Activated naive CD4-positive, alpha-beta T cell treated with anti-CD3 and anti-CD28 coated beads for 36 hours (primary cell): ENCODE measurements at regions not wholly inside any gene's neighbourhood (a gene's known extent, or its start where the extent isn't known, plus 50 kb on each side); places are given as distances from the start of the nearest gene placed in this dataset.

Experiments used
- CTCF ChIA-PET: fragments of 350-600 bp; sonication (Branson Sonifier 250); formaldehyde crosslinking; loops from one replicate; lab custom pipeline; 2021; ENCODE audit warnings: antibody characterized with exemption; lab: Charles Lee
- DNase-seq: peaks from one replicate; pipeline ENCODE4 v3.0.0-alpha.2; 2020
- H3K27ac Mint-ChIP-seq: one replicate; pipeline ENCODE4 v1.8.0; 2021; ENCODE audit warnings: mild to moderate bottlenecking, mixed read lengths
- H3K27me3 Mint-ChIP-seq: one replicate; pipeline ENCODE4 v1.8.0; 2021; ENCODE audit warnings: low read depth, mixed read lengths
- H3K36me3 Mint-ChIP-seq: one replicate; pipeline ENCODE4 v1.8.0; 2021; ENCODE audit warnings: low read depth, mixed read lengths
- H3K4me1 Mint-ChIP-seq: one replicate; pipeline ENCODE4 v1.8.0; 2021; ENCODE audit warnings: low read depth, mixed read lengths
- H3K4me3 Mint-ChIP-seq: one replicate; pipeline ENCODE4 v1.8.0; 2021; ENCODE audit warnings: mild to moderate bottlenecking, moderate library complexity, mixed read lengths
- H3K9me3 Mint-ChIP-seq: one replicate; pipeline ENCODE4 v1.8.0; 2021; ENCODE audit warnings: mixed read lengths
- intact Hi-C: fragments of 100-400 bp; cut with micrococcal nuclease; formaldehyde crosslinking; loops from one replicate; pipeline ENCODE4 v1.15.1; 2023

GRCh38 chr4:138573246-138573645, 331.1 kb upstream of the SLC7A11 start:
- H3K36me3 Mint-ChIP-seq: no peaks in the 10 kb centered on the region
- no peaks in the 10 kb centered on the region for H3K4me1 Mint-ChIP-seq
- peaks cover 17% of the 10 kb centered on the region for H3K9me3 Mint-ChIP-seq
- no peak overlapping the region for H3K4me3 Mint-ChIP-seq
- CTCF ChIA-PET: no interaction called here
- DNase-seq: no peak
- H3K27ac Mint-ChIP-seq: no peak overlapping the region
- intact Hi-C loops: no loop called here
- no peaks in the 10 kb centered on the region for H3K27me3 Mint-ChIP-seq

DNA sequence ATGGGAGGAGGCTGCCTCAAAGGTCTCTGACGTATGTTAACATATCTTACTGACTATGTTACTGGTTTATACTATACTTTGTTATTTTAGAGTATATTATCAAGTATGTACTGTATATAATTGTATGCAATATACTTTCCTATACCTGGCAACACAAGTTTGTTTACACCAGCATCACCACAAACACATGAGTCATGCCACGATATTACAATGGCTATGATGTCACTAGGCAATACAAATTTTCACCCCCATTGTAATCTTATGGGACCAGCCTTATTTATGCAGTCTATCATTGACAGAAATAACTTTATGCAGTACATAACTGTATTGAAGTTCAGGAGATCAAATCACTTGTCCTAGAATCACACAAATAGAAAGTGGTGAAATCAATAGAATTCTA, 329.9 kb upstream of the SLC7A11 start:
- Mint-ChIP-seq H3K4me3 (no peak overlapping the region), H3K36me3 (no peaks in the 10 kb centered on the region), H3K27me3 (no peaks in the 10 kb centered on the region), H3K4me1 (no peaks in the 10 kb centered on the region), H3K27ac (no peak overlapping the region), H3K9me3 (peaks cover 6% of the 10 kb centered on the region)
- no peak for DNase-seq
- CTCF ChIA-PET: no interaction called here
- intact Hi-C loops: no loop called here

GRCh38 chr4:138567696-138568095, 325.5 kb upstream of the SLC7A11 start:
- Mint-ChIP-seq H3K4me3 (no peak overlapping the region), H3K27ac (no peak overlapping the region), H3K27me3 (no peaks in the 10 kb centered on the region), H3K36me3 (no peaks in the 10 kb centered on the region), H3K9me3 (no peaks in the 10 kb centered on the region), H3K4me1 (no peaks in the 10 kb centered on the region)
- intact Hi-C loops: no loop called here
- no peak for DNase-seq
- CTCF ChIA-PET: no interaction called here

DNA sequence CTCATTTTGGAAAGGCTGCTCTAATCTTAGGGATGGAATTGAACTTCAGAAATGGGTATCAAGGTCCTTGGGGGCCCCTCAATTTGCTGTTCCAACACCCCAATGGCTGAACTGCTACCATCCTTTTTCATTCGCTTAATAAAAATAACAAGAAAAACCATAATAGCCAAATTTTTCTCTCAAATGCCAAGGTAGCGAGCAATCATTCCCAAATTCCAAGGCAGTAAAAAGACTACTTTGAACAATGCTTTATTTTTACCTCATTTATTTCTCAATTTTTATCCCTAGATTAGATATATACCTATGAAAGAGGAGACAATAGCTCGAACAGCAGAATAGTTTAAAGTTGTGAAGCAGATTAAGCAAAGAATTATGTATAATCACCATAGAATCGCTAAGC, 323.4 kb upstream of the SLC7A11 start:
- Mint-ChIP-seq H3K36me3 (no peaks in the 10 kb centered on the region), H3K27me3 (no peaks in the 10 kb centered on the region), H3K4me1 (no peaks in the 10 kb centered on the region), H3K27ac (no peak overlapping the region), H3K9me3 (no peaks in the 10 kb centered on the region), H3K4me3 (no peak overlapping the region)
- intact Hi-C loops: no loop called here
- CTCF ChIA-PET: no interaction called here
- DNase-seq: no peak

DNA sequence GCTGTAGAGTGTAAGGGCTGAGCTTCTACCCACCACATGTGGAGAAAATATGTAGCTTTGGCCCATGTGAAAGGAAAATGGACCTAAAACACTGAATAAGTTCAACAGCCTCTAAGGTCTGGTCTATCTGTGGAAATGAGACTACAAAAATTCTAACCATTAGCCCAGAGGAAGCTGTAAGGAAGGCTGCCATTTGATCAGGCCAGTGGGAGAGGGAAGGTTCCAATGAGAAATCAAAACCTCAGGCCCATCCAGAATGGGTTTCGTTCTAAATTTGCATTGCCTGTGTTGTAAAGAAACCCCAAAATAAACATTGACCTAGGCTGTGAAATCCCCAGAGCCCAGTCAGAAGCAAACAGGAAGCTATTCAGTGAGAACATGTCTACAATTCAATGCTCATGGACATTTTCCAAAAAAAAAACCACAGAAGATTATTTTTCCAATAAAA, 320.4 kb upstream of the SLC7A11 start:
- CTCF ChIA-PET: no interaction called here
- intact Hi-C loops: no loop called here
- Mint-ChIP-seq H3K4me1 (no peaks in the 10 kb centered on the region), H3K27me3 (no peaks in the 10 kb centered on the region), H3K4me3 (no peak overlapping the region), H3K36me3 (no peaks in the 10 kb centered on the region), H3K9me3 (no peaks in the 10 kb centered on the region), H3K27ac (no peak overlapping the region)
- DNase-seq: no peak

GRCh38 chr4:138561906-138562305, 319.8 kb upstream of the SLC7A11 start:
- intact Hi-C loops: no loop called here
- no peaks in the 10 kb centered on the region for H3K36me3 Mint-ChIP-seq
- CTCF ChIA-PET: interaction anchor here (0.6 kb wide), 1 partner anchor 356 kb away, joined by 3 read pairs; no protein-coding TSS in a partner anchor
- H3K27ac Mint-ChIP-seq: no peak overlapping the region
- H3K4me3 Mint-ChIP-seq: no peak overlapping the region
- no peaks in the 10 kb centered on the region for H3K27me3 Mint-ChIP-seq
- H3K9me3 Mint-ChIP-seq: no peaks in the 10 kb centered on the region
- no peak for DNase-seq
- no peaks in the 10 kb centered on the region for H3K4me1 Mint-ChIP-seq

- H3K9me3 Mint-ChIP-seq: no peaks in the 10 kb centered on the region
- no peaks in the 10 kb centered on the region for H3K36me3 Mint-ChIP-seq
- H3K4me3 Mint-ChIP-seq: no peak overlapping the region
- intact Hi-C loops: no loop called here
- H3K27me3 Mint-ChIP-seq: no peaks in the 10 kb centered on the region
- no peak for DNase-seq
- CTCF ChIA-PET: no interaction called here
- H3K4me1 Mint-ChIP-seq: no peaks in the 10 kb centered on the region
- no peak overlapping the region for H3K27ac Mint-ChIP-seq
These were observed 319.2 kb upstream of the SLC7A11 start for GRCh38 chr4:138561276-138561880.

DNA sequence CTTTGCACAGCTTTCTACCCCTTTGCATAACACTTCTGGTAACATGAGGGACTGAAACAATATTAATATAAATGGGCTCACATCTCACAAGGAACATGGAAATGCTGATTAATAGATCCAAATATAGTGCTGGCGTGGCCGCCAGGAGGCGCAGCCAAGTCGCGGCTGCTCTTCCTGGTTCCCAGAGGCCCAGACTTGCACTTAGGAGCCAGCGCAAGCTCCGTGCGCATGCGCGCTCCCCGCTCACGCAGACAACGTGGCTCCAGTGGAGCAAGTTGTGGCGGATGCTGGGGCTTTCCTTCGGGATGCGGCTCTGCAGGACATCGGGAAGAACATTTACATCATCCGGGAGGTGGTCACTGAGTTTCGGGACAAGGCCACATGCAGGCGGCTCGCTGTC, 318.3 kb upstream of the SLC7A11 start:
- no peaks in the 10 kb centered on the region for H3K9me3 Mint-ChIP-seq
- intact Hi-C loops: no loop called here
- DNase-seq: no peak
- no peaks in the 10 kb centered on the region for H3K36me3 Mint-ChIP-seq
- H3K4me3 Mint-ChIP-seq: no peak overlapping the region
- H3K4me1 Mint-ChIP-seq: no peaks in the 10 kb centered on the region
- no peaks in the 10 kb centered on the region for H3K27me3 Mint-ChIP-seq
- CTCF ChIA-PET: no interaction called here
- no peak overlapping the region for H3K27ac Mint-ChIP-seq

DNA sequence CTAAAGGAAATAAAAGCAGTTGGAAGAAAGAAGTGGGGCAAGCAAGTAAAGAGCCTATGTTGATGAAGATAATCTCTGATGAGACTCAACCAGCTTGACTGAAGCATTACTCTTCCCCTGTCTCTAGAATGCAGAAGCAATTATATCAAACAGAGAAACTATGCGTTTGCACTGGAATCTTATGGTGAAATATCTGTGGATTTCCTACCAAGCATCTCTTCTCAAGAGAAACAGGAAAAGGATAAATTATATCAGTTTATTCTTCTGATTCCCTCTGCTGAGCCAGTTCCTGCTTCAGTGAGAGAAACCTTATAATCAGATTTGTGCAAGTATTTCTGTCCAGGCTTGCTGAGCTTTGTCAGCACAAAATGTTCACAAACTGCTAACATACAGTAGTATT, 316.7 kb upstream of the SLC7A11 start:
- CTCF ChIA-PET: no interaction called here
- no peak overlapping the region for H3K27ac Mint-ChIP-seq
- no peaks in the 10 kb centered on the region for H3K9me3 Mint-ChIP-seq
- intact Hi-C loops: no loop called here
- no peaks in the 10 kb centered on the region for H3K36me3 Mint-ChIP-seq
- no peak for DNase-seq
- no peaks in the 10 kb centered on the region for H3K27me3 Mint-ChIP-seq
- no peaks in the 10 kb centered on the region for H3K4me1 Mint-ChIP-seq
- H3K4me3 Mint-ChIP-seq: no peak overlapping the region

DNA sequence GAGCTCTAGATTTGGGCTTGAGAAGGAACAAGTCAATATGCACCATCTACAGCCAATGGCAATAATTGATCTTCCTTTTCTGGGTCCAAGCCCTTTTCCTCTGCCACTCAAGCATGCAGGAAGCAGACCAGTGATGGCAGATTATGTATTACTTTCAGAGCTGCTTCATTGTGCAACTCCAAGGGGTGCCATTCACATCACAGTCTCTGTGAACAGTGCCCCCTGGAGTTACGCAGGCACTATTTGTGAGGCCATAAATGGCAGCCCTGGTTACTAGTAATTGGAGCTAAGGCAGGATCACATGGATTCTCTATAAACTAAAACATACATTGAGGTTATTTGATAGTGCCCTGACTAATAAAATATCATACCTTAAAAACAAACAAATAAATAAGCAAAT, 313.4 kb upstream of the SLC7A11 start:
- no peaks in the 10 kb centered on the region for H3K36me3 Mint-ChIP-seq
- no peak overlapping the region for H3K27ac Mint-ChIP-seq
- H3K27me3 Mint-ChIP-seq: no peaks in the 10 kb centered on the region
- no peak for DNase-seq
- intact Hi-C loops: no loop called here
- no peaks in the 10 kb centered on the region for H3K4me1 Mint-ChIP-seq
- H3K4me3 Mint-ChIP-seq: no peak overlapping the region
- H3K9me3 Mint-ChIP-seq: peaks cover 1% of the 10 kb centered on the region
- CTCF ChIA-PET: interaction anchor here (0.6 kb wide), 1 partner anchor 25 kb away, joined by 3 read pairs; no protein-coding TSS in a partner anchor

DNA sequence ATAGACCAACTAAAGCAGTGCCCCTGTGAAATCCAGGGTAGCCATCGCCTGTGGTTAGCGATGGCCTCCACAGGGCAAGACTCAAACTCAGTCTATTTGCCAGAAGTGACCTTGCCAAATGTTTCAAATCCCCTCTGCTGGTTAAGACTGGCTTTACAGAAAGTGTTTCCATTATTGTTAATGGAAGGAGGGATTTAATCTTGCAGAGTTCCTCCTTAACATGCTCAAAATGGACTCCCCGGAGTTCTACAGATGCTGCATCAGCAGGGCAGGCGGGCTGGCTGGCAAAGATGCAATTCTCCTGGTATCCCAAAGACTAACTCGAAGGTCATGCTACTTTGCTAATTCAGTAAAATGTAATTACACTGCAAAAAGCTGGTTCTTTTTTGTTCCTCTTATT, 313.0 kb upstream of the SLC7A11 start:
- H3K9me3 Mint-ChIP-seq: peaks cover 1% of the 10 kb centered on the region
- no peak overlapping the region for H3K4me3 Mint-ChIP-seq
- intact Hi-C loops: no loop called here

GRCh38 chr4:138553001-138553845, 311.1 kb upstream of the SLC7A11 start:
- intact Hi-C loops: no loop called here
- peaks cover 1% of the 10 kb centered on the region for H3K9me3 Mint-ChIP-seq
- no peak for DNase-seq
- H3K4me1 Mint-ChIP-seq: no peaks in the 10 kb centered on the region
- CTCF ChIA-PET: no interaction called here
- H3K27ac Mint-ChIP-seq: no peak overlapping the region
- no peaks in the 10 kb centered on the region for H3K36me3 Mint-ChIP-seq
- no peaks in the 10 kb centered on the region for H3K27me3 Mint-ChIP-seq
- no peak overlapping the region for H3K4me3 Mint-ChIP-seq

More for the DNA sequence above, 313.0 kb upstream of the SLC7A11 start:
- DNase-seq: no peak
- CTCF ChIA-PET: no interaction called here
- Mint-ChIP-seq H3K27ac (no peak overlapping the region), H3K4me1 (no peaks in the 10 kb centered on the region), H3K27me3 (no peaks in the 10 kb centered on the region), H3K36me3 (no peaks in the 10 kb centered on the region)

DNA sequence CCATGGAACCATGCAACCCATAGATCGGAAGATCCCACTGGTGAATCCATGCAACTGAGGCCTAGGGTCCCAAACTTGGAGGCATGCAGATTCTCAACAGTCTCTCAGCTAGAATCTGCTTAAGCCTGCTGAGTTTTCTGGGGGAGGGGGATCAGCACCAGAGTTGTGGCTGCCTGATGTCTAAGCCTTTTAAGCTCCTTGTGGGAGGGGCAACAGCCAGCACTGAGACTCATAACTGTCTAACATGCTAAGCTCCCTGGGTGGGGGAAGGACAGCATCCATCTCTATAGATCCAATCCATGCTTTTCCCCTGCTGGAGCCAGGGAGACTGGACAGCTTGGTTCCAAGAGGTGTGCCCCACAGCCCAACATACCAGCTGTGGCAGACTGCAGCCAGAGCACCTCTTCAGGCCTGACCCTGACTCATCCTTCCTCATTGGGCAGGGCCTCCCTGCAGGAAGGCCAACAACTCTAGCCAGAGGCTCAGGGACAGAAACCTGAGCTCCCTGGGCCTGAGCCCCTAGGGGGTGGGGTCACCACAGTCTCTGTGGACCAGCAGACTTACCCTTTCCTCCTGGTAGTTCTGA, 300.1 kb upstream of the SLC7A11 start:
- Mint-ChIP-seq H3K36me3 (no peaks in the 10 kb centered on the region), H3K4me1 (no peaks in the 10 kb centered on the region), H3K4me3 (no peak overlapping the region), H3K27ac (no peak overlapping the region), H3K27me3 (no peaks in the 10 kb centered on the region), H3K9me3 (peaks cover 6% of the 10 kb centered on the region)
- no peak for DNase-seq
- CTCF ChIA-PET: no interaction called here
- intact Hi-C loops: no loop called here
